ENCODE measurements at regions not wholly inside any gene's neighbourhood (a gene's known extent, or its start where the extent isn't known, plus 50 kb on each side); places are given as distances from the start of the nearest gene placed in this dataset.
A peak's percentile ranks its signal among the peaks of the same experiment; 100 is the strongest.

DNA sequence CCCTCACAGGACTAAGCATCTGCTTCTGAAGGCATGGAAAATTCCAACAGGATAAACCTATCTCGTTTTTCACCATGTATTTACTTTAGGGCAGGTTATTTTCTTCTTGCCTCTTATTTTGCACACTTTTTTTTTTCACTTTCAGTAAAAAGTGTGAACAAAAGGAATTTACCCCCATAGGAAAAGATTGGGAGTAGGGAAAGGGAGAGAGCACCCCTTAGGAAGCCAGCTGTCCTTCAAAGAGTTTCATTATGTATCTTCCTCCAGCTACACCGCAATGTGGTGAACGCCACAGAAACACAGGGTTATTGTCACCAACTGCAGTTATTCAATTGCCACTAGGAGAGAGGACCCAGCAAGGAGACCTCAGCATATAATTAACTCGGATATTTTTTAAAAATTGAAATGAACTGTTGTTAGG is 286.2 kb upstream of the VRK2 start:
- Histone ChIP-seq H3K4me2 (ENCODE audit: insufficient read depth, insufficient read length, low read length) (peak overlapping the region; percentile 10), H2AK5ac (ENCODE audit: insufficient read length, low read length) (no peak overlapping the region), H2BK120ac (ENCODE audit: low read depth, low read length, poor library complexity, severe bottlenecking) (no peak overlapping the region), H3K9me3 (ENCODE audit: control insufficient read depth, low read depth, low read length) (no peaks in the 10 kb centered on the region), H3T11ph (ENCODE audit: low read length) (no peak overlapping the region), H3K27ac (ENCODE audit: insufficient read length, low read depth, low read length) (no peak overlapping the region), H3K27me3 (ENCODE audit: insufficient read depth, low read length) (no peaks in the 10 kb centered on the region), H4K91ac (ENCODE audit: insufficient read length, low read depth, low read length) (no peak overlapping the region), H2AFZ (ENCODE audit: low read length) (no peak overlapping the region), H3K79me1 (ENCODE audit: insufficient read depth, low read depth, low read length, poor library complexity, severe bottlenecking) (no peaks in the 10 kb centered on the region), H3K18ac (ENCODE audit: insufficient read length, low read depth, low read length) (no peak overlapping the region), H4K20me1 (ENCODE audit: control insufficient read depth, insufficient read depth, insufficient read length) (no peaks in the 10 kb centered on the region), H3K14ac (ENCODE audit: insufficient read depth, low read length) (no peak overlapping the region), H4K5ac (ENCODE audit: insufficient read length, low read depth, low read length) (no peak overlapping the region), H4K8ac (replicated peaks; ENCODE audit: insufficient read length, low read depth, low read length) (no peak overlapping the region), H3K23me2 (ENCODE audit: insufficient read length, low read depth, low read length, poor library complexity, severe bottlenecking) (no peaks in the 10 kb centered on the region), H2BK12ac (ENCODE audit: insufficient read length, low read depth, low read length) (no peak overlapping the region), H2BK20ac (ENCODE audit: low read depth, low read length, poor library complexity, severe bottlenecking) (no peak overlapping the region), H2BK15ac (ENCODE audit: low read depth, low read length) (no peak overlapping the region), H2BK5ac (ENCODE audit: insufficient read length, low read length) (no peak overlapping the region), H3K4me1 (ENCODE audit: insufficient read depth, low read length) (peaks cover 4% of the 10 kb centered on the region), H3K79me2 (ENCODE audit: insufficient read depth, low read length) (no peaks in the 10 kb centered on the region), H3K56ac (ENCODE audit: insufficient read length, low read depth, low read length) (no peak overlapping the region), H3K23ac (ENCODE audit: insufficient read length, low read depth, low read length) (no peak overlapping the region), H3K9ac (ENCODE audit: extremely low read depth, insufficient read length, low read length) (no peak overlapping the region), H3K4ac (ENCODE audit: low read depth, low read length) (no peak overlapping the region)
- peak overlapping the region in 1 of 2 experiments; percentile 36; a peak in 2 of 5 replicates for H3K4me3 Mint-ChIP-seq
- H3K9me3 Mint-ChIP-seq, result no peaks in the 10 kb centered on the region
- no peaks in the 10 kb centered on the region for H3K36me3 Mint-ChIP-seq (ENCODE audit: insufficient read depth in 1 of 3, low read depth in 3 of 3)
- DNase-seq, result no peak
- peaks cover 28 to 34% of the 10 kb centered on the region in 2 experiments for H3K4me1 Mint-ChIP-seq
- H3K27ac Mint-ChIP-seq, result no peak overlapping the region
- TF ChIP-seq CTCF (conservative IDR thresholded peaks at IDR 0.05), result no peak
- no CpG with 5 or more reads among the region's 4 CpGs for WGBS (ENCODE audit: extremely low coverage, insufficient read length, low lambda C conversion rate)
- H3K27me3 Mint-ChIP-seq (ENCODE audit: low read depth), result no peaks in the 10 kb centered on the region; the same call in 1 of the 2 replicates

Measured in H9 (cell line).